GM12891 (cell line): ENCODE measurements at regions not wholly inside any gene's neighbourhood (a gene's known extent, or its start where the extent isn't known, plus 50 kb on each side); places are given as distances from the start of the nearest gene placed in this dataset.

Source experiments
- POLR2A ChIP-seq: IDR thresholded peaks from 2 replicates; pipeline ENCODE4 v1.6.1; 2011; ENCODE audit warnings: low read depth, low read length, control low read depth
- POLR2AphosphoS5 ChIP-seq: IDR thresholded peaks from 2 replicates; pipeline ENCODE4 v1.6.1; 2011; ENCODE audit warnings: low read depth, low read length, control low read depth
- POU2F2 ChIP-seq: IDR thresholded peaks from 2 replicates; pipeline ENCODE4 v1.6.1; 2011; ENCODE audit warnings: low read depth, mild to moderate bottlenecking, control low read depth, low read length, moderate library complexity
- SPI1 ChIP-seq: IDR thresholded peaks from 2 replicates; pipeline ENCODE4 v1.6.1; 2011; ENCODE audit warnings: low read depth, low read length, control low read depth
- TAF1 ChIP-seq: IDR thresholded peaks from 2 replicates; pipeline ENCODE4 v1.6.1; 2011; ENCODE audit warnings: low read depth, low read length, control low read depth

DNA sequence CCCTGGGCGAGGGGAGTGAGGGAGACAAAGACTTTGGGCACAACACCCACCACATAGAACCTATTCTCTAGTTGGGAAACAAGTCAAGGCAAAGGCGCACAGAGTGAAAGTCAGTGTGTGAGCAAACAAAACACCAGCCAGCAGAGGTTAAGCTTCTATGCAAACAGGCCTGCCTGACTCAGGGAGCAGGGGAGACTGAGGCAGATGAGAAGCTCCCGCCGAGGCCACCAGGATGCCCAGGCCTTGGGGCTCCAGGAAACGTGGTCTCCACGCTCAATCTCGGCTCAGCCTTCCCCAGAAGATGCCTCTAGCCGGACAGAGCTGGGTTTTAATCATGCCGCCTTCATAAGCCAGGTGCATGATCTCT lies 74.1 kb upstream of the KCNMA1 start:
- TF ChIP-seq POLR2AphosphoS5 (no peak), POLR2A (no peak), TAF1 (no peak), SPI1 (no peak), POU2F2 (no peak)
